GM19351 (cell line): ENCODE measurements at regions not wholly inside any gene's neighbourhood (a gene's known extent, or its start where the extent isn't known, plus 50 kb on each side); places are given as distances from the start of the nearest gene placed in this dataset.

Experiments used
- ATAC-seq: cut with Tn5 transposase; IDR thresholded peaks from one replicate; pipeline ENCODE4 v1.9.1; 2021; ENCODE audit warnings: mild to moderate bottlenecking, moderate library complexity; ENCODE audit not compliant: unreplicated experiment

DNA sequence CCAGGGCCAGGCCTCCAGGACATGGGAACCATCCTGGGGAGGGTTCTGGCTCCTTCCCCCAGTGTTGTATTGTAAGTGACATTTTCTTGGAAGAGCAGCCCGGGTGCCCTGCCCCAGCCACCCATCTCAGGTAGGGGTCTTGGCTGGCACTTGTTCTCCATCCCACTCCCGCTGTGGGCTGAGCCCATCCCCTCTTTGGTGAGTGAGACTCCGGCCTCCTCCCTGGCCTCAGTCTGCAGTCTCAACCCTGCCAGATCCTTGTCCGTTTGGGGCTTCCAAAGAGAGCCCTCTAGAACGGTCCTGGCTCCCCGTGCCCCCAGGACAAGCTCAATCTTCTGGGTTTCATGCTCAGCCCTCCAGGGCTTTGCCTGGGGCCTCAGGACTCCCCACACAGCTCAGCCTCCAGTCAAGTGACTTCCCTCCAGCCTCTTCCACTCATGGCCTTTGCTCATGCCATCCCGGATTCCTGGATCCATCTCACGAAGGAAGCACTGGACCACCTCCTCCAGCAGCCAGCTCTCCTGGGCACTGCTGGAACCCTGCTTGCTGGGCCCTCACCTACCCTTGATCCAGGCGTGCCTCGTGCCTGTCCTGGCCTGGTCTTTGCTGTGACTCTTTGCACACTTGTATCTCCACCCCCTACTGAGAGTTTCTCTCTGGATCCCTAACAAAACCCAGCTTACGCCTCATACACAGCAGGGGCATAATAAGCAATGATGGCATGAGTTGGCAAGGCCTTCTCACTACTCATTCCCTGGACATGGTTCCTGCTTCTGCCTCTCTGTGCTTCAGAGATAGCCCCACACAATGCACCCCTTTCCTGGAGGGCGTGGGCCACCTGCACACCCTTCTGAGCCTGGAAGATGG is 297.4 kb upstream of the RTL1 start:
- ATAC-seq, result no peak

DNA sequence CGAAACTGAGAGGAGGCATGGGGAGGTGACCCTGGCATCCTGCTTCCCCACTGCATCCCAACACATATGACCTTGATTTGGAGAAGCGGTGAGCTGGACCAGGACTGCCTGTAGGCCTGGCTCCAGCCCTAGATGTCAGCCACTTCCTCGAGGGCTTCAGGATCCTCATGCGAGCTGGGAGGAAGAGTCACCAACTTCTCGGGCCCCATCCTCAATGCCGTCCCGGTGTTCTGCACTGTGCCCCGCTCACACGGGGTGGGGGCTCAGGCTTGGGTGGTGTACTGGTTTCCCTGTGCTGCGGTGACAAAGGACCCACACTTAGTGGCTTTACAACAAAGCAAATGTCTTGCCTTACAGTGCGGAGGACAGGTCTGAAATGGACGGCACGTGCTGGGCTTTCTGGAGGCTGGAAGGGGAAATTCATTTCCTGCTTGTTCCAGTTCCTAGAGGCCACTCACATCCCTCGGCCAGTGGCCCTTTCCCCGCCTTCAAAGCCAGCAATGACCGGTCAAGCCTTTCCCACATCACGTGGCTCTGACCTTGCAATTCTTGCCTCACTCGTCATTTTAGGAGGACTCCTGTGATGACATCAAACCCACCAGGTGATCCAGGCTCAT is 298.1 kb upstream of the RTL1 start:
- ATAC-seq, result no peak

DNA sequence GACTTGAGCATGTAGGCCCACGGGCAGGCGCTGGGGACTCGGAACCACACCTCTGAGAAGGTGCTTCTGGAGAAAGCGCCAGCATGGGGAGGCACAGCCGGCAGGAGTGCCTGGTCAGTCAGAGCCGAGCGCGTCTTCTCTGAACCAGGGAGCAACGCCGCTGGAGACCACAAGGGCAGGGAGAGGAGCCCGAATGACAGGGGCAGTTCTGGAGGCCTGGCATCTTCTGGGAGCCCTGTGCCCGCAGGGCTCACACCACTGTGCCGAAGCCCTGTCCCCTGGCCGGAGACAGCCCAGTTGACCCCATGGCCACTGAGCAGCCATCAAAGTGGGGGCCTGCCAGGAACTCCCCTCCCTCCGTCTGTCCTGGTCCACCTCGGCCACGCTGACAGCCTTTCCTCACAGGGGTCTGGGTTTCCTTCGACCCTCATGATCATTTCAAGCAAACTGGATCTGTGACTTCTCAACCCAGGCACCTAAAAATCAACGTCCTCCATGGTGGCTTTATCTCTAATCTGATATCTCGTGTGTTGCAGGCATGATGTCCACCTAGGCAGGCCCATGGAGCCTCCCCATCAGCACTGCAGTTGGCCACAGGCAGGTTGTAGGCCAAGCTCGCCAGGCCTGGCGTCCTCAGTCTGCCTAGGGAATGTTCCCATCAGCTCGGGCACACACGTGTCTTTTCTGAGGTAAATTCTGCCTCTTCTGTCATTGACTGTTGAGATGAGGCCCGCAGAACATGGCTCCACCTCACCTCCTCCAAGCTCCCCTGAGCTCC is 299.3 kb upstream of the RTL1 start:
- ATAC-seq, result no peak

DNA sequence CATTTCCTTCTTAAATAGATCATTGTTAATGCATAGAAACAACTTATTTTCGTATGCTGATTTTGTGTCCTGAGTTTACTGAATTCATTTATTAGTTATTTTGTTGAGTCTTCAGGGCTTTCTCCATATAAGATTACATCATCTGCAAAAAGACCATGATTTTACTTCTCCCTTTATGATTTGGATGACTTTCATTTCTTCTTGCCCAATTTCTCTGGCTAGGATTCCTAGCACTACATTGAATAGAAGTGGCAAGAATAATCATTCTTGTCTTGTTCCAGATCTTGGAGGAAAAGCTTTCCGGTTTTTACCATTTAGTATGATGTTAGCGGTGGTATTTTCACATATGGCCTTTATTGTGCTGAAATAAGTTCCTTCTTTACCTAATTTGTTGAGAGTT is 303.0 kb upstream of the RTL1 start:
- no peak for ATAC-seq

DNA sequence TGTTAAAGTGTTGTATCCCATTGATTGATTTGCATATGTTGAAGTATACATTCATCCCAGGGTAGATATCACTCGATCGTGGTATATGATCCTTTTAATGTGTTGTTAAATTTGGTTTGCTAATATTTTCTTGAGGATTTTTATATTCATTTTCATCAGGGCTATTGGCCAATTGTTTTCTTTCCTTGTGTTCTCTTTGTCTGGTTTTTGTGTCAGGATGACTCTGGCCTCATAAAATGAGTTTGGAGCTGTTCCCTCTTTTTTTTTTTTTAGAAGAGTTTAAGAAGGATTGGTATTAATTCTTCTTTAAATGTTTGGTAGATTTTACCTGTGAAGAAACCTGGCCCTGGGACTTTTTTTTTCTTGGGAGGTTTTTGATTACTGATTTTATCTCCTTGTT is 303.5 kb upstream of the RTL1 start:
- no peak for ATAC-seq

DNA sequence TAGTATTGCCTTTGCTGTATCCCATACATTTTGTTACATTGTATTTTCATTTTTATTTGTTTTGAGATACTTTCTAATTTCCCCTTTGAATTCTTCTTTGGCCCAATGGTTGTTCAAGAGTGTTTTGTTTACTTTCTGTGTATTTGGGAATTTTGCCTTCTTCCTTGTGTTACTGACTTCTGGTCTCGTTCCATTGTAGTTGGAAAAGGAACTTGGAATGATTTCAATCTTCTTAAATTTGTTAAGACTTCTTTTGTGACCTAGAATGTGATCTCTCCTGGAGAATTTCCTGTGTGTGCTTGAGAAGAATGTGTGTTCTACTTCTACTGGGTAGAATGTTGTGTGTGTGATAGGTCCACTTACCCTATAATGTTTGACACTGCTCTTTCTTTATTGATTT is 304.4 kb upstream of the RTL1 start:
- no peak for ATAC-seq

DNA sequence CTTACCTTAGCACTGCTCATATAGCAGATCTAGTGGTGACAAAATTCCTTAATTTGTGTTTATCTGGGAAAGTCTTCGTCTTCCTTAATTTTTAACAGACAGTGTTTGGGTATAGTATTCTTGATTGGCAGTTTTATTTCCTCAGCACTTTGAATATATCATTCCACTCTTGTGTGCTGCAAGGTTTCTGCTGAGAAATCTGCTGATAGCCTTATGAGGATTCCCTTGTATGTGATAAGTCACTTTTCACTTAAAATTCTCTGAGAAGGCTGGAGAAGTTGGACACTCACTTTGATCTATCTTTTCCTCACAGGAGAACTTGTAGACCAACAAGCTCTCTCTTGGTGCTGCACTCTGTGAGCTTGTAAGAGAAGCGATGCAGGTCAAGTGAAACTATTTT is 306.1 kb upstream of the RTL1 start:
- ATAC-seq, result no peak

DNA sequence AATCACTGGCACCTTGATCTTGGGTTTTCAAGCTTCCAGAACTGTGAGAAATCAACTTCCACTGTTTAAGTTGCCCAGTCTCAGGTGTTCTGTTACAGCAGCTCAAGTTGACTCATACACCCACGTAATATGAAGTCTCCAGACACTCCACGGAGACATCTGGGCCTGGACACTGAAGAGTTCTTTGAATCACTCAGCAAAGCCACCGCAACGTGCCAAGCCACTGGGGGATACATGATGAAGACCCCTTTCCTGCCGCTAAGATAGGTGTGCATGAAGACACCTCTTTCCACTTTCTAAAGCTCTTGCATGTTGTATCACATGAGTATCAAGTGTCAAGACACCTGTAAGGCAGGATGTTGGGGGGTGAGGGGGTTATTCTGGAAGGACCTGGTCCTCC is 311.7 kb upstream of the RTL1 start:
- ATAC-seq, result no peak

DNA sequence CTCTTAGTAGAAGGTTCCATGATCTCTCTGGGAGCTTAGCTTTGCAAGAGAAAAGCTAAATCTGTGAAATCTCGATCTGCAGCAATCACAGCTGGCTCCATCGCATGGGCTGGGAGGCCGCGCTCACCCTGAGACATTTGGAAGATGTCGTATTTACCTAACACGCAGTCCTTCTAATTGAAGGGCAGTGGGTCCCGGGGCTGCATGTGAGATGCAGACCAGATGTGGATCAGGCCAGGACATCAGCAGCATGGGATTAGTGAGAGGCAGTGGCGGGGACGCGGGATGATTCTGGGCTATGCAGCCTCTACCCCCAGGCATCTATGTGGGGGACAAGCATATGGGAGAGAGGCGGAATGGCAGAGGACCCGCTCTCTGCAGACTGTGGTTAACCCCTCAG is 312.4 kb upstream of the RTL1 start:
- ATAC-seq, result no peak

DNA sequence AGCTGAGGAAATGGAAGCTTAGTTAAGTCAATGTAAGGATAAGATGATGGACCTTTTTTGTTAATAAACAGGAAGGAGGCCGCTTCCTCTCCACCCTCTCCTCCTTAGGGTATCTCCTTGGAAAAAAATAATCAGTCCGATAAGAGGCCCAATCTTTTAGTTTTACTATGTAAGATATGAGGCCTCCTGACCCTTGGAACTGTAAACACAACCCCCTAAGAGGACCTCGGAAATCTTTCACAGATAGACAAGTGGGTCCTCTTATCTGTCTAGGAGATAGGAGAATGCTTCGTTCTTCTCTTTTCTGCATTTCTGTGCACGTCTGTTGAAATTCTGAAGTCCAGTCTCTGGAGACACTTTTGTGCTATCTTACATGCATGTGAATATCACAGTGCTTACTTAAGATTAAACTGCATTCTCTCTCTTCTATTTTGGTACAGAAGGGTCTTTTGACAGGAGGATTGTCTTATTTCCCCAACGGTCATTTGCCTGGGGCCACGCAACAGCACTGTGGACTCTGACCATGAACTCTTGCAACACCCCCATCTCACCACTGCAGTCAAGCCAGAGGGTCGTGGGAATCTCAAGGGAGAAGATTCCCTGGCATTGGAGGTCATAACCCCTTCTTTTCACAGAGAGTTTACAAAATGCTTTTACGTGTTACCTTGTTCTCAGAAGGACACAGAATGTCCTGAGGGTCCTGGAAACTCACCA is 313.0 kb upstream of the RTL1 start:
- no peak for ATAC-seq

DNA sequence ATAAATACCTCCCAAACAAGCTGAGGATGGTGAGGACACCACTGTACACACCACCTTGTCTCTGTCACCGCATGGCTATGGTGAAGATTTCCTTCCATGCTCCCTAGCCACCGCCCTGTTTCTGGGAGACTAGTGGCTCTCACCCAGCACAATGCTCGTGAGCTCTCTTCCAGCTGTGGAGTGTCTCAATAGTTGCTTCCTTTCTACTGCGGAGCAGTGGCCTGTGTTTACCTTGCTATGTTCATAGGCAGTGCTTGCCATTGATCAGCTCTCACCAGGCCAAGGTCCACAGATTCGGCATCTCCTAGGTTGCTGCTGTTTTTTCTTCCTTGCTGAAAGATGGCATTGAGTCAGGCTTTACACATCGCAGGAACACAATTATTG is 313.6 kb upstream of the RTL1 start:
- ATAC-seq, result no peak

DNA sequence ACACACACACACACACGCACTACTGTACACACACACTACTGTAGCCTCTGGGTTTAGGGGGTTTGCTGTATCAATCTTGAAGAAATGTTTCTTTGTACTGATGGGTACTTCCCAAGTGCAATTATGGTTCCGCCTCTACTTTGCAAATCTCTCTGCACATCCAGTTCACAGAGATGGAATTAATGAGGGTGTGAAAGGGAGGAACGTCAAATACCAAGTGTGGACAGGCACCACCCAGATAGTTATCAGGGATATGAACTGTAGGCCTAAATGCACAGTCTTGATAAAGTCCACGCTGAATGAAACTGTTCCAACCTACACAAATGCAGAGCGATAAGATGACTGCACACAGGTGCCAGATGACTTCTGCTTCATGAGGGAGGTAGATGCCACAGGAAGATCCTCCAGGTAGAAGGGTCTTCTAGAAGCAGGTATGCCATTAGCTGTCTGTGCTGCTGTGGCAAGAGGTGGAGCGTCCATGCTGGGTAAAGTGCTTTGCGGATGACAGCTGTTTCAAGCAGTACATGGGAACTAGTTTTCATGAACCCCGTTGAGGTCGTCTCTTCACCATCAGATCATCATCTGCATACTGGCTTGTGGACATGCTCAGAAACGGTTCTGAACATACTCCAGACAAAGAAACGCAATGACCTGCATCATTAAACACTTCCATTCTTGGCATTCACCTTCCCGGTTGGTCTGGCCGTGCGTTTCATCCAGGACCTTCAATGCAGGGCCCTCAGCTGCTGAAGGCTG is 314.3 kb upstream of the RTL1 start:
- no peak for ATAC-seq

DNA sequence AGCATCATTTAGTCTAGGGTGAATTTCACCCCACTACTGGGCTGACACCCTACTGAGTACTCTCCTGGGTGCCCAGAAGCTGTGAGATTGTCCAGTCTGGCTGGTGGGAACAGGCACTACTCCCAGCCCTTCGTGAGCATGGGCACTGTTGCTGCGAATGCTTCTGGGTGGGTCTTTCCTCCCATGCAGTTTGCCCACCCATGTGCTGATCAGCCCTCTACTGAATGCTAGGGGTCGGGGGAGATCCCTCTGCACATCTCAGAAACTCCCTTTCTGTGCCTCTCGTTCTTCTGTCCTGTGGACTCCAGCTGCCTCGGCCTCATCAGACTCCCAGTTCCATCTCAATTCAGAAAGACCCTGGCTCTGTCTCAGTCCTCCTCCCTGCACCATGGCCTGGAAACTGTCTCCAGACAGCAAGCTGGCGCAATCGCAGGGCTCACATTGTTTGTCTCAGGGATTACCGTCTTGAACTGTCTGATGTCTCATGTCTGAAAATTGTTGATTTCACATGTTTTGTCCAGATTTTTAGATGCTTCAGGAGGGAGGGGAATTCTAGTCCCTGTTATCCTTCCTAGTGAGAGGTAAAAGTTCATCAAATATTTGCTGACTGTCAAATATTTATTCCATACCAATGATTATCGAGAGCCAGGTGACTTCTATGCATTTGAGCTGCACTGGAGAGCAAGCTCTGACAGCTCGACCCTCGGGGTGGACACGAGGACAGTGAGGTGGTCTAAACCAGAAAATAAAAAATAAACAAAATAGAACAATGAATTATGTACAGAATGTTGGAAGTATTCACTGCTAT is 316.6 kb upstream of the RTL1 start:
- no peak for ATAC-seq

DNA sequence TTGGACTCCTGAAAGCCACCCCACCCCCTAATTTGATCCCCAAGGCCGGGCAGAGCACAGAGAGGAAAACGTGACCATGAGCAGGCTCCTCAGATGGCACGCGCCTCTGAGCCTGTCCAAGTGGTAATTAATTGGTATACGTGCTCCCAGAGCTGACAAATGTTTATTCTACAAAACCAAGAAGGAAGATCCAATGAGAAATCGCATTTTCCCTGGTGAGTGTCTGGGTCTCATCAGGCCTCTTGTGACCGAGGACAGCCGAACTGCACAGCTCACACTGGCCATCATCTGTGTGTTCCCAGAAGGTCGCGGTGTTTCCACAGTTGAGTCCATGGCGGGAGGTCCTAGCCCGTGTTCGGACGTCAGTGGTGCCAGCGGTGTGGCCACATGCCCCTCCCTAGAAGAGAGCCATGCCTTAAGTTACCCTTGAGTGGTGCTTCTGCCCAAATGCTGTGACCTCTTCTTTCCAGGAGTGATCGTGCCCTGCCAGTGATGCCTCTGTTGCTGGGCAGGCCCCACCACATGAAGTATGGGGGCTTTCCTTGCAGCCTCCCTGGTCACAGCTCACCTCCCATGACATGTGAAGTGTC is 317.5 kb upstream of the RTL1 start:
- ATAC-seq, result no peak

DNA sequence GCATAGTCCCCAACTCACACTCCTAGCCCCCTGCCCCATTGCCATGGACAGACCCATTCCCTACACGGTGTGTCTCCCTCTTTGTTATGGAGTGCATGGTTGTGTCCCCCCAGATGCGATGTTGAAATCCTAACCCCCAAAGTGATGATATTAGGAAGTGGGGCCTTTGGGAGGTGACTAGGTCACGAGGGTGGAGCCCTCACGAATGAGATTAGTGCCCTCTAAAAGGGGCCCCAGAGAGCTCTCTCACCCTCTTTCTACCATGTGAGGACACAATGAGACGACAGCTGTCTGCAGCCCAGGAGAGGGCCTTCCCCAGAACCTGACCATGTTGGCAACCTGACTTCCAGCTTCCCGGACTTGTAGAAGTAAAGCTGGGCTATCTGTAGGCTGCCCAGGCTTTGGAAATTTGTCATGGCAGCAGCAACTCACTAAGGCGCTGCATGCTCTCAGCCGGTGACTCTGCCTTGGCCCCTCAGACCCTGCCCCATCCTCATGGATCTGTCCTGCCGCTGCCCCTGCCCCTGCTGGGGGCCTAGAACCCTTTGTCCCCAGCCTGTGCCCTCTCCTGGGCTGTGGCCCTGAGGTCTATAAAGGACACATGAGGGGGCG is 318.1 kb upstream of the RTL1 start:
- no peak for ATAC-seq

DNA sequence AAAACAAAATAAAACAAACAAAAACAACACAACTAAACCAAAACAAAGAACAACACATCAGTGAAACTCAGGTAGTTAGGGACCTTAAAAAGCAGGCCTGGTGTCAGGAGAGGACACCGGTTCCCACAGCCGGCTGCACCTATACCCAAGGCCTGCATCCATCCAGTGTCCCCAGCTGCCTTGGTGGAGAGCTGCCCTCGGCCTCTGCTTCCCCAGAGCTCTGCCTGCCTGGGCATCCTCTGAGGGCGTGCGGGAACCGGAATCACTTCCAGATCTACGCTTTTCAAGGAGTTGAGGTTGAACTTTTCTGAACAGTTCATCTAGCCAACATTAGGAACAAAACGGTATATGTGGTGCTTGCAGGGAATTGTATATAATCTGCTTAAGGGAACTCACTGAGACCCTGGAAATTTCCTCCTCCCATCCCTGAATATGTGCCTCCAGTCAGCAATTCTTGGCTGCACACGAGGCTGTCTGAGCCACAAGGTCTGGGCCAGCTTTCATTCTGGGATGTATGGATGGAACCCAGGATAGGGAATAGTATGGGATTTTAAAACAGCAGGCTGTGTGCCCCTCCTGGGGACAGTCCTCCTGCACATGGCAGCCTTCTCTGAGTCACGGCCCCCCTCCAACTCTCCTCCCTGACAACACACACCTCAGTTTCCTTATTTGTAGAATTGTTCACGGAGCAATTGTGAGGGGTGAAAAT is 319.0 kb upstream of the RTL1 start:
- no peak for ATAC-seq

DNA sequence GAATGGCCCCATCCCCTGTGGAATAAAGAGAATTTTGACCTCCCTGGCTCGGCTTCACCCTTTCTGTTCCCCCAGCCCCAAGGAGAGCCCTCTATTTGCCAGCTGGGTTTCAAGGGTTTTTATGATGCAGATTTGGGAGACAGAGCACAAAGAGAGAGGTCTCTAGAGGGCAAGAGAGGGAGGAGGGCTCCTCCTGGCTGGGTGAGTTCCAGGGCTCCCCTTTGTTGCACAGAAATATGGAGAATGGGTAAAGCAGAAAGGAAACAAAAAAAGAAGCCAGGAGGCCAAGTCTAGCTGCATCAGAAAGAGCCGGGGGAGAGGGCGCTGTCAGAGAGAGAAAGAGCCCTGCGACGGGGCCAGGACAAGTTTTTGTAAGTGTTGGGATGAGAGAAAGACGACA is 319.6 kb upstream of the RTL1 start:
- no peak for ATAC-seq

DNA sequence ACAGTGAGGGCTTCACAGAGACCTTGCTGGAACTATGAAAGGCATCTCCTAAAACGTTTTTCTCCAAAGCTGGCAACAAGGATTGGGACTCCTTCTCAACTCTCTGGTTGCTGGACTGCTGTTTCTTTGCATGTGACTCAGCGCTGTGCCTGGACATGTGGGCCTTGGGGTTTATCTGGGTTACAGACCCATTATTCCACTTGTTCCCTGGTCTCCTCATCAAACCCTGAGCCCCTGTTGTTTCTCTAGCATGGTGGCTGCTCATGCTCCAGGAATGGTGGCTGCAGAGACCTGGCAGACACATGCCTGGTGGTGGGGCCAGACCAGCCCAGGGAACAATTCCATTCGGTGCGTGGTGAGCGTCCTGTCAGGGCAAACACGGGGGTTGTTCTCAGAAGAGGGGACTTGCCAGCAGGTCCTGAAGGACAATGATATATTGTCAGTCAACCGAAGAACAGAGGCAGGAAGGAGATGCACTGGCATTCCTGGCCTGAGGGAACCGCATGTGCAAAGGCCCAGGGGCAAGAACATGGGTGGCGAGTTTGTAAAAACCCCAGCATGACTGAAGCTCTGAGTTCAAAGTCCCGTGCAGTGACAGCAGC is 320.1 kb upstream of the RTL1 start:
- no peak for ATAC-seq
